LNCaP clone FGC (cell line): ENCODE measurements at regions not wholly inside any gene's neighbourhood (a gene's known extent, or its start where the extent isn't known, plus 50 kb on each side); places are given as distances from the start of the nearest gene placed in this dataset.

Experiments
- DNase-seq: peaks from one replicate; pipeline ENCODE4 v3.0.0-alpha.2; 2011; ENCODE audit warnings: low read depth
- H3K4me3 ChIP-seq: 2 replicates; pipeline ENCODE4 v1.5.1; 2011; ENCODE audit warnings: mild to moderate bottlenecking, low read depth, low read length, control low read depth
- TF ChIP-seq, protein P1 (sequence below): IDR thresholded peaks from 2 replicates; pipeline ENCODE4 v1.5.1; 2012; ENCODE audit warnings: mild to moderate bottlenecking; ENCODE audit not compliant: control insufficient read depth, insufficient read depth; ENCODE audit errors: extremely low read depth

GRCh38 chr1:170219163-170219562 is 73.4 kb downstream of the NTMT2 start:
- TF ChIP-seq, protein P1, sequence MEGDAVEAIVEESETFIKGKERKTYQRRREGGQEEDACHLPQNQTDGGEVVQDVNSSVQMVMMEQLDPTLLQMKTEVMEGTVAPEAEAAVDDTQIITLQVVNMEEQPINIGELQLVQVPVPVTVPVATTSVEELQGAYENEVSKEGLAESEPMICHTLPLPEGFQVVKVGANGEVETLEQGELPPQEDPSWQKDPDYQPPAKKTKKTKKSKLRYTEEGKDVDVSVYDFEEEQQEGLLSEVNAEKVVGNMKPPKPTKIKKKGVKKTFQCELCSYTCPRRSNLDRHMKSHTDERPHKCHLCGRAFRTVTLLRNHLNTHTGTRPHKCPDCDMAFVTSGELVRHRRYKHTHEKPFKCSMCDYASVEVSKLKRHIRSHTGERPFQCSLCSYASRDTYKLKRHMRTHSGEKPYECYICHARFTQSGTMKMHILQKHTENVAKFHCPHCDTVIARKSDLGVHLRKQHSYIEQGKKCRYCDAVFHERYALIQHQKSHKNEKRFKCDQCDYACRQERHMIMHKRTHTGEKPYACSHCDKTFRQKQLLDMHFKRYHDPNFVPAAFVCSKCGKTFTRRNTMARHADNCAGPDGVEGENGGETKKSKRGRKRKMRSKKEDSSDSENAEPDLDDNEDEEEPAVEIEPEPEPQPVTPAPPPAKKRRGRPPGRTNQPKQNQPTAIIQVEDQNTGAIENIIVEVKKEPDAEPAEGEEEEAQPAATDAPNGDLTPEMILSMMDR: no peak

GRCh38 chr1:170221031-170221430 is 75.3 kb downstream of the NTMT2 start:
- no peak overlapping the region for H3K4me3 ChIP-seq
- DNase-seq: no peak
- TF ChIP-seq, protein P1: no peak

More at GRCh38 chr1:170219163-170219562, 73.4 kb downstream of the NTMT2 start:
- peak; percentile 11 for DNase-seq
- H3K4me3 ChIP-seq: no peak overlapping the region

GRCh38 chr1:170221495-170221894 is 75.7 kb downstream of the NTMT2 start:
- peak; percentile 45 for DNase-seq
- no peak overlapping the region for H3K4me3 ChIP-seq
- TF ChIP-seq, protein P1: no peak

DNA sequence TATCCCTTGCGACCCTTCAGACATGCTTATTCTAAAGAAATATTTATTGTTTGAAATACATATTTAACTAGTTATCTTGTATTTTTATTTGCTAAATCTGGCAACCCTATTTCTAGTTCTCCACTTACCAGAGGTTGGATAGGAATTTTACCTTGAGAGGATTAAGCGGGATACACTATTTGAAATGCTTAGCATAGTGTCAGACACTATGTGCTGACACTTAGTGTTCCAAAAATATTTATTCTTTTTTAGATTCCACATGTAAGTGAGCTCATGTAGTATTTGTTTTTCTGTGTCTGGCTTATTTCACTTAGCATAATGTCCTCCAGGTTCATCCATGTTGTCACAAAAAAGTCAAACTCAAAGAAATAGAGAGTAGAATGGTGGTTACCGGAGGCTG is 78.7 kb downstream of the NTMT2 start:
- TF ChIP-seq, protein P1: no peak
- H3K4me3 ChIP-seq: no peak overlapping the region
- no peak for DNase-seq

- no peak overlapping the region for H3K4me3 ChIP-seq
- peak; percentile 56 for DNase-seq
- TF ChIP-seq, protein P1: no peak
Observed at GRCh38 chr1:170225781-170226530, 80.2 kb downstream of the NTMT2 start.

DNA sequence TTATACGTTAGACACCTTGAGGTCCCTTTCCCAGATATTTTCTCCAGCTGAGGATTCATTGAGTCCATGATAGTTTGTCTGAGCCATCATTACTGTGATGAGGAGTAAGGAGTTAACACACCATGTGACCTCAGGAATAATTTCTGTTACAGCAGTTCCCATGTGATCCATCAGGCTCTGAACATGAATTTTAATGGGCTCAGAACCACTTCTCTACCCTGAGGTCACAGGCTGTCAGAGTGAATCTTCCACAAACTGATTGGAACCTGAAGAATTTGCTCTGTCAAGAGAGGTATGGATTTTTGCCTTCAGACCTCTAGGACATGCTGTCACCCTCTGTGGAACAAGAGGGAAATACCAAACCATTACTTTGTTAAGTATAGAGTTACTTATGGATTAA is 81.0 kb downstream of the NTMT2 start:
- H3K4me3 ChIP-seq: no peak overlapping the region
- DNase-seq: no peak
- TF ChIP-seq, protein P1: no peak

- H3K4me3 ChIP-seq: no peak overlapping the region
- TF ChIP-seq, protein P1: no peak
- DNase-seq: no peak
Observed at GRCh38 chr1:170230323-170230722, 84.6 kb downstream of the NTMT2 start.
